ENCODE measurements at regions not wholly inside any gene's neighbourhood (a gene's known extent, or its start where the extent isn't known, plus 50 kb on each side); places are given as distances from the start of the nearest gene placed in this dataset.

DNA sequence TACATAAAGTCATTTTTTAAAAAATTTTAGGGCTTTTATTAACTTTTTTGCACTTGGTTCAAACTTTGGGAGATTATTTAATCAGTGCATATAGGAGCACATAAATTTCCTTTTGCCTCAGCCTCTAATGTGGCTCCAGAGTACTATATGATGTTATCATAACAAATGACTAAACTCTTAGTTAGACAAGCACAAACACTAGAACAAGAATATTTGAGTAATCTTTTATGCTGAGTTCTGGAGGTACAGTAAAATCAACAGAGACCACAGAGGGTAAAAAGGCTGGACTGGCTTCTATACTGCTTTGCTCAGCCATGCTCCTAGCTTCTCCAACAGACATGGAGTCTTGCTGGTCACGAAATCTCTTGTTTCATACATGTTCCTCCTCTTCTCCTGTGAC, 52.5 kb upstream of the SGCD start:
- TF ChIP-seq, protein P1, sequence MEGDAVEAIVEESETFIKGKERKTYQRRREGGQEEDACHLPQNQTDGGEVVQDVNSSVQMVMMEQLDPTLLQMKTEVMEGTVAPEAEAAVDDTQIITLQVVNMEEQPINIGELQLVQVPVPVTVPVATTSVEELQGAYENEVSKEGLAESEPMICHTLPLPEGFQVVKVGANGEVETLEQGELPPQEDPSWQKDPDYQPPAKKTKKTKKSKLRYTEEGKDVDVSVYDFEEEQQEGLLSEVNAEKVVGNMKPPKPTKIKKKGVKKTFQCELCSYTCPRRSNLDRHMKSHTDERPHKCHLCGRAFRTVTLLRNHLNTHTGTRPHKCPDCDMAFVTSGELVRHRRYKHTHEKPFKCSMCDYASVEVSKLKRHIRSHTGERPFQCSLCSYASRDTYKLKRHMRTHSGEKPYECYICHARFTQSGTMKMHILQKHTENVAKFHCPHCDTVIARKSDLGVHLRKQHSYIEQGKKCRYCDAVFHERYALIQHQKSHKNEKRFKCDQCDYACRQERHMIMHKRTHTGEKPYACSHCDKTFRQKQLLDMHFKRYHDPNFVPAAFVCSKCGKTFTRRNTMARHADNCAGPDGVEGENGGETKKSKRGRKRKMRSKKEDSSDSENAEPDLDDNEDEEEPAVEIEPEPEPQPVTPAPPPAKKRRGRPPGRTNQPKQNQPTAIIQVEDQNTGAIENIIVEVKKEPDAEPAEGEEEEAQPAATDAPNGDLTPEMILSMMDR (IDR thresholded peaks at IDR 0.05; ENCODE audit: borderline replicate concordance, extremely low read depth, low read length, poor library complexity, severe bottlenecking): no peak
- TF ChIP-seq EZH2 (IDR thresholded peaks at IDR 0.05; ENCODE audit: borderline replicate concordance, low read depth, low read length, severe bottlenecking): no peak

Measured in DND-41 (cell line).